Astrocyte of the cerebellum (primary cell): ENCODE measurements at regions not wholly inside any gene's neighbourhood (a gene's known extent, or its start where the extent isn't known, plus 50 kb on each side); places are given as distances from the start of the nearest gene placed in this dataset.

Experiments
- DNase-seq: peaks from one replicate; pipeline ENCODE4 v3.0.0-alpha.2; 2011; ENCODE audit warnings: low read depth
- H3K4me3 ChIP-seq: 2 replicates; pipeline ENCODE4 v1.5.1; 2011; ENCODE audit warnings: mild to moderate bottlenecking, low read depth, low read length, moderate library complexity
- CTCF ChIP-seq: IDR thresholded peaks from 2 replicates; pipeline ENCODE4 v1.5.1; 2012; ENCODE audit warnings: low read length, low read depth, moderate library complexity, mild to moderate bottlenecking; ENCODE audit errors: missing control alignments
- in situ Hi-C: cut with HindIII; loops from 2 replicates; pipeline ENCODE4 v1.10.0; 2017; ENCODE audit warnings: low sequenced_read_pairs

GRCh38 chr20:57007171-57007540 is 259.3 kb downstream of the BMP7 start:
- no peak overlapping the region for H3K4me3 ChIP-seq
- DNase-seq = no peak
- no peak for TF ChIP-seq CTCF
- in situ Hi-C loops = no loop called here

- TF ChIP-seq CTCF = no peak
- in situ Hi-C loops = no loop called here
- no peak for DNase-seq
- no peak overlapping the region for H3K4me3 ChIP-seq
These were observed 258.2 kb downstream of the BMP7 start for GRCh38 chr20:57008217-57008616.

- no peak overlapping the region for H3K4me3 ChIP-seq
- no peak for DNase-seq
- no peak for TF ChIP-seq CTCF
- in situ Hi-C loops = no loop called here
These were observed 257.1 kb downstream of the BMP7 start for GRCh38 chr20:57009355-57009754.

GRCh38 chr20:57009775-57010174 is 256.7 kb downstream of the BMP7 start:
- no peak for DNase-seq
- no peak for TF ChIP-seq CTCF
- no peak overlapping the region for H3K4me3 ChIP-seq
- in situ Hi-C loops = no loop called here

GRCh38 chr20:57012691-57013090 is 253.8 kb downstream of the BMP7 start:
- no peak overlapping the region for H3K4me3 ChIP-seq
- DNase-seq = no peak
- TF ChIP-seq CTCF = no peak
- in situ Hi-C loops = no loop called here

GRCh38 chr20:57013217-57013616 is 253.2 kb downstream of the BMP7 start:
- DNase-seq = no peak
- H3K4me3 ChIP-seq = no peak overlapping the region
- no peak for TF ChIP-seq CTCF
- in situ Hi-C loops = no loop called here

- TF ChIP-seq CTCF = no peak
- DNase-seq = no peak
- H3K4me3 ChIP-seq = no peak overlapping the region
- in situ Hi-C loops = no loop called here
These were observed 252.7 kb downstream of the BMP7 start for GRCh38 chr20:57013741-57014140.
